Ishikawa (cell line): ENCODE measurements at regions not wholly inside any gene's neighbourhood (a gene's known extent, or its start where the extent isn't known, plus 50 kb on each side); places are given as distances from the start of the nearest gene placed in this dataset.

Source experiments
- CEBPB ChIP-seq: IDR thresholded peaks from 2 replicates; pipeline ENCODE4 v1.6.1; 2012
- CREB1 ChIP-seq: IDR thresholded peaks from 2 replicates; pipeline ENCODE4 v1.6.1; 2012; ENCODE audit warnings: low read depth
- EGR1 ChIP-seq: IDR thresholded peaks from 2 replicates; pipeline ENCODE4 v1.6.1; 2012
- EP300 ChIP-seq: IDR thresholded peaks from 2 replicates; pipeline ENCODE4 v1.6.1; 2012; ENCODE audit warnings: borderline replicate concordance
- FOXM1 ChIP-seq: IDR thresholded peaks from 2 replicates; pipeline ENCODE4 v1.6.1; 2012; ENCODE audit warnings: low read depth, borderline replicate concordance
- MAX ChIP-seq: IDR thresholded peaks from 2 replicates; pipeline ENCODE4 v1.6.1; 2012
- NFIC ChIP-seq: IDR thresholded peaks from 2 replicates; pipeline ENCODE4 v1.6.1; 2012
- RAD21 ChIP-seq: IDR thresholded peaks from 2 replicates; pipeline ENCODE4 v1.6.1; 2012; ENCODE audit warnings: low read depth
- REST ChIP-seq: IDR thresholded peaks from 2 replicates; pipeline ENCODE4 v1.6.1; 2012; ENCODE audit warnings: low read depth, mild to moderate bottlenecking
- TAF1 ChIP-seq: IDR thresholded peaks from 2 replicates; pipeline ENCODE4 v1.6.1; 2012; ENCODE audit warnings: low read depth, mild to moderate bottlenecking
- TCF12 ChIP-seq: IDR thresholded peaks from 2 replicates; pipeline ENCODE4 v1.6.1; 2012; ENCODE audit warnings: low read depth
- TEAD4 ChIP-seq: IDR thresholded peaks from 2 replicates; pipeline ENCODE4 v1.6.1; 2012
- USF1 ChIP-seq: IDR thresholded peaks from 2 replicates; pipeline ENCODE4 v1.6.1; 2012
- YY1 ChIP-seq: IDR thresholded peaks from 2 replicates; pipeline ENCODE4 v1.6.1; 2012; ENCODE audit warnings: low read depth
- ZBTB7A ChIP-seq: IDR thresholded peaks from 2 replicates; pipeline ENCODE4 v1.6.1; 2012; ENCODE audit warnings: low read depth

GRCh38 chr9:87099407-87099806 lies 152.1 kb upstream of the GAS1 start:
- TF ChIP-seq EGR1, result no peak
- no peak for TF ChIP-seq CEBPB
- TF ChIP-seq MAX, result no peak
- TF ChIP-seq USF1, result no peak
- no peak for TF ChIP-seq YY1
- no peak for TF ChIP-seq ZBTB7A
- no peak for TF ChIP-seq RAD21
- no peak for TF ChIP-seq NFIC

DNA sequence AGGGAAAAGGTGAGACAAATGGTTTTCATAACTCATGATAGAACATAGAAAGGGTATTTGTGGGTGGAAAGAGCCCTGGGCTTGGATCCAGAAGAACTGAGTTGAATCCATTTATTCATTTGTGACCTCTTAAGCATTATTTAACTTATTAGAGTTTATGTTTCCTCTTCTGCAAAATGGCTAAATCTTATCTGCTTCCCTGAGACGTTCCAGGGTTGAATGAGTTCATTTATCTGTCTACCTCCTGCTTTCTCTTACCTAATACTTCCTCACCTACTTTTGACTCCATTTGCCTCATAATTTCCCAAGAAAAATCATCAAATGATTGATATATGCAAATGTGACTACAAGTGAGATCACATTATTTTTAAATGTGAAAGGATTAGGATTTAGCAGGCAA lies 152.7 kb upstream of the GAS1 start:
- TF ChIP-seq FOXM1, result no peak

DNA sequence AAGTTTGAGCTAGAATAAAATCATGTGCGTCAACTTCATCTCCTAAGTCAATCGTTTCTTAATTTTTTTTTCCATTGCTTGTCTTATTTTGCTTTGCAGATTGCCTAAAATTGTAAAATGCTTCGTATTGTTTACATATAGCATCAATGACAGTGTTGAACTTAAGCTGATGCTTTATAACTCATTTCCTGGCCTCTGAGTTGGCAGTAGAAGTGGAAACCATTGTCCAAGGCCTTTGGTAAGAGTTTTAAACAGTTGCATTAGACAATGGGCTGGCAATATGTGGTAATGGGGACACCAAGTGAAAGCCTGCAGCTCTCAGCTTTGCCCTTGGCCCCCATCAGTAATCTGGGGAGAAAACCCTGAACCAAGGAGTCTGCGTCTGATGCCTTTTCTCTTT lies 154.8 kb upstream of the GAS1 start:
- TF ChIP-seq CREB1 (no peak), USF1 (no peak), FOXM1 (no peak), REST (no peak), CEBPB (no peak), RAD21 (no peak), NFIC (no peak), TAF1 (no peak), TEAD4 (no peak)

- TF ChIP-seq NFIC, result no peak
- no peak for TF ChIP-seq TAF1
- no peak for TF ChIP-seq ZBTB7A
- TF ChIP-seq MAX, result no peak
Observed at GRCh38 chr9:87107072-87107471, 159.8 kb upstream of the GAS1 start.

GRCh38 chr9:87108661-87109060 lies 161.4 kb upstream of the GAS1 start:
- no peak for TF ChIP-seq YY1
- no peak for TF ChIP-seq CEBPB
- no peak for TF ChIP-seq MAX
- TF ChIP-seq TEAD4, result no peak
- TF ChIP-seq TAF1, result no peak
- TF ChIP-seq TCF12, result no peak
- TF ChIP-seq EP300, result no peak
- no peak for TF ChIP-seq NFIC
- TF ChIP-seq CREB1, result no peak
- TF ChIP-seq ZBTB7A, result no peak
- TF ChIP-seq FOXM1, result no peak
- TF ChIP-seq USF1, result no peak
- no peak for TF ChIP-seq REST

DNA sequence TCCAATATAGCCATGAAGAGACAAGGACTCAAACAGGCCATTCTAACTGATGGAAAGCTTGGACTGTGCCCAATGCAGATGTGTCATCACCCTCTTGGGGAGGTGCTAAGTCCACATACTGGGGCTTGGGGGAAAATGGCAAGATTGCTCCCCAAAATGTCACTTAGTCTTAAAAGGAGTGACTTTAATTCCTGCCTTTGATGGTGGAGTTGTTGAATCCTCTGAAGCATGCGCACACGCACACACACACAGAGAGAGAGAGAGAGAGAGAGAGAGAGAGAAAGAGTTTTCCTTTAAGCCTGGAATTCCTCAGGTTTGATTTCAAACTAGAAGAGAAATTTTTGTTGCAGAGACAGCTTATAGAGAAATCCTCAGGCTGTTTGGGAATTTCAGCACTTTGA lies 161.9 kb upstream of the GAS1 start:
- TF ChIP-seq CREB1 (no peak), FOXM1 (no peak)

DNA sequence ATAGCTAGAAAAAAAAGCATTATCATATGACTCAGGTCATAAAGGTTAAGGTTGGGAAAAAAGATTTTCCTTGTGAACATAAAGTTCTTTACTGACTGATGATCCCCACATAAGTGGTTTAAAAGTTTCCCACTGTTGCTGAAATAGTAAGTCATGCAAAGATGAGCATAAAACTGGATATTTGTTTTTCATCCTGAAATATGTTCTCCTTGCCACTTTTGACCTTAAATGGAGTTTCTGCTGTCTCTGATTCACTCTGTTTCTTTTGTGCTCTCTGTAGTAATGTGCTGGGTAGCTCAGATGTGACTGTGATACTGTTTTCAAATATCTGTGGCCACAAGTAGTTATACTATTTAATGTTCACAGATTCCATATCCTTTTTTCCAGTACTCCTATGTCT lies 162.5 kb upstream of the GAS1 start:
- TF ChIP-seq TAF1, result no peak
- no peak for TF ChIP-seq EP300
- TF ChIP-seq EGR1, result no peak
- no peak for TF ChIP-seq ZBTB7A
- no peak for TF ChIP-seq TCF12
- no peak for TF ChIP-seq CREB1
- TF ChIP-seq RAD21, result no peak
- no peak for TF ChIP-seq USF1
- no peak for TF ChIP-seq YY1
- no peak for TF ChIP-seq CEBPB
- TF ChIP-seq NFIC, result no peak
- no peak for TF ChIP-seq MAX
- TF ChIP-seq REST, result no peak
- no peak for TF ChIP-seq FOXM1
- TF ChIP-seq TEAD4, result no peak
